Adrenal gland (tissue), 5 donors: ENCODE measurements at regions not wholly inside any gene's neighbourhood (a gene's known extent, or its start where the extent isn't known, plus 50 kb on each side); places are given as distances from the start of the nearest gene placed in this dataset.

Source experiments
- POLR2A ChIP-seq, 2 donors: fragments of 450-650 bp; IDR thresholded peaks; one replicate each; pipeline ENCODE4 v1.6.1; 2017; ENCODE audit warnings: antibody characterized with exemption in 2 of 2, mild to moderate bottlenecking in 2 of 2, moderate library complexity in 1 of 2
- TF ChIP-seq, protein P1 (sequence below), 6 experiments: fragments of 450-650 bp in 4 of 6; fragments of 200-600 bp in 2 of 6; sonication (generic) in 1 of 6; IDR thresholded peaks; 1 replicate in 5 of 6; 2 replicates in 1 of 6; pipeline versions ENCODE4 v1.5.1 to v1.8.0; 2016 to 2021; ENCODE audit warnings: antibody characterized with exemption in 6 of 6, mild to moderate bottlenecking in 2 of 6, moderate library complexity in 1 of 6
- donor health status: DM: no; HTN: no; CAD: no.

GRCh38 chr16:27642756-27643155 lies 92.8 kb downstream of the KATNIP start:
- TF ChIP-seq, protein P1, sequence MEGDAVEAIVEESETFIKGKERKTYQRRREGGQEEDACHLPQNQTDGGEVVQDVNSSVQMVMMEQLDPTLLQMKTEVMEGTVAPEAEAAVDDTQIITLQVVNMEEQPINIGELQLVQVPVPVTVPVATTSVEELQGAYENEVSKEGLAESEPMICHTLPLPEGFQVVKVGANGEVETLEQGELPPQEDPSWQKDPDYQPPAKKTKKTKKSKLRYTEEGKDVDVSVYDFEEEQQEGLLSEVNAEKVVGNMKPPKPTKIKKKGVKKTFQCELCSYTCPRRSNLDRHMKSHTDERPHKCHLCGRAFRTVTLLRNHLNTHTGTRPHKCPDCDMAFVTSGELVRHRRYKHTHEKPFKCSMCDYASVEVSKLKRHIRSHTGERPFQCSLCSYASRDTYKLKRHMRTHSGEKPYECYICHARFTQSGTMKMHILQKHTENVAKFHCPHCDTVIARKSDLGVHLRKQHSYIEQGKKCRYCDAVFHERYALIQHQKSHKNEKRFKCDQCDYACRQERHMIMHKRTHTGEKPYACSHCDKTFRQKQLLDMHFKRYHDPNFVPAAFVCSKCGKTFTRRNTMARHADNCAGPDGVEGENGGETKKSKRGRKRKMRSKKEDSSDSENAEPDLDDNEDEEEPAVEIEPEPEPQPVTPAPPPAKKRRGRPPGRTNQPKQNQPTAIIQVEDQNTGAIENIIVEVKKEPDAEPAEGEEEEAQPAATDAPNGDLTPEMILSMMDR (IDR thresholded peaks at IDR 0.05), result peak in 1 of 6 experiments; percentile 2
- TF ChIP-seq POLR2A (IDR thresholded peaks at IDR 0.05), result no peak
